ENCODE measurements at regions not wholly inside any gene's neighbourhood (a gene's known extent, or its start where the extent isn't known, plus 50 kb on each side); places are given as distances from the start of the nearest gene placed in this dataset.

- Histone ChIP-seq H3K36me3 (ENCODE audit: control insufficient read depth, insufficient read depth, low read length) (no peaks in the 10 kb centered on the region), H3K9me3 (replicated peaks; ENCODE audit: control insufficient read depth, insufficient read depth, low read depth, low read length) (no peaks in the 10 kb centered on the region), H3K4me2 (ENCODE audit: insufficient read depth, low read length) (no peak overlapping the region), H3K9ac (ENCODE audit: insufficient read depth in 1 of 2, low read depth in 2 of 2, low read length in 2 of 2) (no peak overlapping the region), H3K79me2 (ENCODE audit: control insufficient read depth, insufficient read depth, low read length) (no peaks in the 10 kb centered on the region), H3K4me1 (replicated peaks in 1 of 2; ENCODE audit: control insufficient read depth in 2 of 2, insufficient read depth in 2 of 2, low read length in 2 of 2) (no peaks in the 10 kb centered on the region), H3K4me3 (no peak overlapping the region), H3K9me1 (ENCODE audit: control insufficient read depth, insufficient read depth, low read length) (no peaks in the 10 kb centered on the region), H3K27ac (ENCODE audit: extremely low read depth, low read depth, low read length) (no peak overlapping the region), H2AFZ (ENCODE audit: low read depth, low read length) (no peak overlapping the region), H3K27me3 (ENCODE audit: control insufficient read depth in 2 of 2, insufficient read depth in 2 of 2, low read length in 2 of 2) (peaks cover 23 to 61% of the 10 kb centered on the region in 2 experiments; a peak in 4 of 5 replicates), H4K20me1 (replicated peaks; ENCODE audit: control insufficient read depth, insufficient read depth, low read length) (peaks cover 7% of the 10 kb centered on the region; the same call in 1 of the 2 replicates)
- ChIA-PET POLR2A (interaction anchor here (1.0 kb wide), 1 partner anchor 10 kb away, joined by 5 read pairs; no protein-coding TSS in a partner anchor), CTCF (ENCODE audit: low intra/inter-chr PET ratio) (no interaction called here)
- BruUV-seq (replicated peaks): no TSS peak
- in situ Hi-C loops (cut with MboI) (no loop called here), intact Hi-C loops (cut with micrococcal nuclease) (no loop called here)
- WGBS (ENCODE audit: insufficient coverage, low coverage, missing lambda C conversion rate): 4% methylated on average over 12 of the region's 12 CpGs
- no peak for DNase-seq (ENCODE audit: extremely low read depth in 1 of 4, low spot score in 3 of 4)
- ATAC-seq: no peak
- FAIRE-seq: no peak
- TF ChIP-seq E4F1 (CRISPR knock-in tag; IDR thresholded peaks at IDR 0.05; ENCODE audit: borderline replicate concordance) (no peak), CCAR2 (IDR thresholded peaks at IDR 0.05; ENCODE audit: low read depth, low read length) (no peak), RREB1 (CRISPR knock-in tag; IDR thresholded peaks at IDR 0.05) (no peak), HNRNPUL1 (IDR thresholded peaks at IDR 0.05; ENCODE audit: low read length) (no peak), BACH1 (tag; IDR thresholded peaks at IDR 0.05) (no peak), GABPB2 (CRISPR knock-in tag; conservative IDR thresholded peaks at IDR 0.05) (no peak), ZNF655 (CRISPR knock-in tag; IDR thresholded peaks at IDR 0.05) (no peak), TGIF2 (CRISPR knock-in tag; IDR thresholded peaks at IDR 0.05) (no peak), TCF7L2 (IDR thresholded peaks at IDR 0.05; ENCODE audit: low read depth, low read length) (no peak), FOXP4 (CRISPR knock-in tag; IDR thresholded peaks at IDR 0.05; ENCODE audit: borderline replicate concordance) (no peak), CHD2 (IDR thresholded peaks at IDR 0.05; ENCODE audit: low read depth, low read length) (no peak)
These were observed 141.7 kb downstream of the URI1 start for GRCh38 chr19:30083701-30084156.

Measured in K562 (cell line).